ENCODE measurements at regions not wholly inside any gene's neighbourhood (a gene's known extent, or its start where the extent isn't known, plus 50 kb on each side); places are given as distances from the start of the nearest gene placed in this dataset.

- Histone ChIP-seq H3K36me3 (no peaks in the 10 kb centered on the region), H3K4me1 (peaks cover 0 to 7% (median 4%) of the 10 kb centered on the region in 3 donors), H3K4me3 (no peak overlapping the region), H3K27me3 (no peaks in the 10 kb centered on the region), H3K9me3 (no peaks in the 10 kb centered on the region), H3K27ac (no peak overlapping the region)
- ATAC-seq = no peak
- TF ChIP-seq POLR2AphosphoS5 (IDR thresholded peaks at IDR 0.05) = peak; percentile 80
- no peak for TF ChIP-seq EP300 (IDR thresholded peaks at IDR 0.05)
- 6% methylated on average over 2 of the region's 2 CpGs; no CpG with 5 or more reads in 1 of the 2 donors for WGBS, 2 donors (ENCODE audit: low coverage in 1 of 2)
These were observed 2166.4 kb downstream of the PCDH9 start for GRCh38 chr13:65063753-65064152.

GRCh38 chr13:65057986-65058385 is 2172.2 kb downstream of the PCDH9 start:
- Histone ChIP-seq H3K9me3 (peaks cover 0 to 4% (median 0%) of the 10 kb centered on the region in 3 donors), H3K4me1 (no peaks in the 10 kb centered on the region), H3K36me3 (no peaks in the 10 kb centered on the region), H3K4me3 (no peak overlapping the region), H3K27ac (no peak overlapping the region), H3K27me3 (no peaks in the 10 kb centered on the region)
- WGBS, 2 donors (ENCODE audit: low coverage in 1 of 2) = 30 to 44% methylated on average over 3 of the region's 3 CpGs
- no peak for TF ChIP-seq EP300 (IDR thresholded peaks at IDR 0.05)
- TF ChIP-seq POLR2AphosphoS5 (IDR thresholded peaks at IDR 0.05) = no peak
- TF ChIP-seq POLR2A (IDR thresholded peaks at IDR 0.05) = no peak
- no peak for TF ChIP-seq CTCF (IDR thresholded peaks at IDR 0.05)
- ATAC-seq = no peak

GRCh38 chr13:65054277-65054676 is 2175.9 kb downstream of the PCDH9 start:
- H3K9me3 ChIP-seq = peaks cover 0 to 4% (median 0%) of the 10 kb centered on the region in 3 donors
- H3K4me3 ChIP-seq = no peak overlapping the region
- WGBS, 2 donors (ENCODE audit: low coverage in 1 of 2) = 67 to 94% methylated on average over 2 of the region's 2 CpGs
- no peak overlapping the region for H3K27ac ChIP-seq
- no peaks in the 10 kb centered on the region for H3K4me1 ChIP-seq
- no peaks in the 10 kb centered on the region for H3K36me3 ChIP-seq
- ATAC-seq = no peak
- no peak for TF ChIP-seq POLR2AphosphoS5 (IDR thresholded peaks at IDR 0.05)
- TF ChIP-seq POLR2A (IDR thresholded peaks at IDR 0.05) = no peak
- no peak for TF ChIP-seq CTCF (IDR thresholded peaks at IDR 0.05)
- no peak for TF ChIP-seq EP300 (IDR thresholded peaks at IDR 0.05)
- no peaks in the 10 kb centered on the region for H3K27me3 ChIP-seq

GRCh38 chr13:65036999-65037398 is 2193.1 kb downstream of the PCDH9 start:
- no peak for TF ChIP-seq POLR2AphosphoS5 (IDR thresholded peaks at IDR 0.05)
- no peak for TF ChIP-seq POLR2A (IDR thresholded peaks at IDR 0.05)
- no peak for TF ChIP-seq CTCF (IDR thresholded peaks at IDR 0.05)
- Histone ChIP-seq H3K27ac (no peak overlapping the region), H3K36me3 (no peaks in the 10 kb centered on the region), H3K9me3 (no peaks in the 10 kb centered on the region), H3K4me3 (no peak overlapping the region), H3K4me1 (no peaks in the 10 kb centered on the region), H3K27me3 (no peaks in the 10 kb centered on the region)
- 100% methylated on average over 1 of the region's 1 CpG; no CpG with 5 or more reads in 1 of the 2 donors for WGBS, 2 donors (ENCODE audit: low coverage in 1 of 2)
- no peak for ATAC-seq

GRCh38 chr13:65035302-65035701 is 2194.8 kb downstream of the PCDH9 start:
- no peak overlapping the region for H3K27ac ChIP-seq
- no peak for ATAC-seq
- no peak overlapping the region for H3K4me3 ChIP-seq
- H3K4me1 ChIP-seq = no peaks in the 10 kb centered on the region
- H3K27me3 ChIP-seq = no peaks in the 10 kb centered on the region
- no peak for TF ChIP-seq POLR2AphosphoS5 (IDR thresholded peaks at IDR 0.05)
- no peaks in the 10 kb centered on the region for H3K36me3 ChIP-seq
- no peaks in the 10 kb centered on the region for H3K9me3 ChIP-seq

- no peaks in the 10 kb centered on the region for H3K9me3 ChIP-seq
- no peak overlapping the region for H3K4me3 ChIP-seq
- no peak overlapping the region for H3K27ac ChIP-seq
- no peaks in the 10 kb centered on the region for H3K4me1 ChIP-seq
- no peaks in the 10 kb centered on the region for H3K27me3 ChIP-seq
- TF ChIP-seq EP300 (IDR thresholded peaks at IDR 0.05) (no peak), POLR2AphosphoS5 (IDR thresholded peaks at IDR 0.05) (no peak), POLR2A (IDR thresholded peaks at IDR 0.05) (no peak), CTCF (IDR thresholded peaks at IDR 0.05) (no peak)
- no peaks in the 10 kb centered on the region for H3K36me3 ChIP-seq
- WGBS, 2 donors (ENCODE audit: low coverage in 1 of 2) = 95 to 100% methylated on average over 1 to 10 of the region's 22 CpGs
- no peak for ATAC-seq
These were observed 2195.9 kb downstream of the PCDH9 start for GRCh38 chr13:65034266-65034665.

Data from gastroesophageal sphincter (tissue), 4 donors.